ENCODE measurements at regions not wholly inside any gene's neighbourhood (a gene's known extent, or its start where the extent isn't known, plus 50 kb on each side); places are given as distances from the start of the nearest gene placed in this dataset.

GRCh38 chr17:77315010-77315409, 174.2 kb downstream of the SEC14L1 start:
- Histone ChIP-seq H4K8ac (ENCODE audit: extremely low read depth, insufficient read depth, low read length) (no peak overlapping the region), H2BK120ac (replicated peaks; ENCODE audit: low read depth, low read length) (no peak overlapping the region), H3K79me1 (ENCODE audit: low read depth, low read length) (peaks cover 5% of the 10 kb centered on the region), H3K9me3 (ENCODE audit: insufficient read depth in 2 of 2, low read depth in 1 of 2, low read length in 1 of 2) (no peaks in the 10 kb centered on the region), H3K36me3 (ENCODE audit: control insufficient read depth in 2 of 4, insufficient read depth in 4 of 4, low read length in 3 of 4) (no peaks in the 10 kb centered on the region), H2BK12ac (ENCODE audit: low read depth, low read length) (no peak overlapping the region), H3K9ac (replicated peaks in 1 of 4; ENCODE audit: extremely low read depth in 1 of 4, low read depth in 3 of 4, low read length in 3 of 4) (no peak overlapping the region), H3K23me2 (ENCODE audit: low read depth, low read length) (no peaks in the 10 kb centered on the region), H2BK15ac (ENCODE audit: low read length) (no peak overlapping the region), H3K4me3 (ENCODE audit: extremely low read depth in 1 of 4, insufficient read depth in 2 of 4, low read depth in 3 of 4, low read length in 4 of 4) (no peak overlapping the region), H3K4me2 (ENCODE audit: insufficient read depth in 1 of 2, low read depth in 2 of 2, low read length in 2 of 2) (no peak overlapping the region), H2BK20ac (ENCODE audit: low read length) (no peak overlapping the region), H2AK5ac (ENCODE audit: low read depth, low read length) (no peak overlapping the region), H3K27me3 (replicated peaks in 1 of 4; ENCODE audit: control insufficient read depth in 3 of 4, extremely low read depth in 1 of 4, insufficient read depth in 3 of 4, low read length in 3 of 4) (no peaks in the 10 kb centered on the region), H4K20me1 (replicated peaks in 1 of 2; ENCODE audit: control insufficient read depth in 1 of 2, insufficient read depth in 2 of 2, low read length in 2 of 2) (peaks cover 0 to 3% of the 10 kb centered on the region in 2 experiments), H4K5ac (ENCODE audit: insufficient read length, low read depth, low read length) (no peak overlapping the region), H3K23ac (ENCODE audit: insufficient read length) (no peak overlapping the region), H3K18ac (ENCODE audit: extremely low read depth, low read length) (no peak overlapping the region), H2BK5ac (ENCODE audit: low read depth, low read length) (no peak overlapping the region), H3K14ac (ENCODE audit: insufficient read length) (no peak overlapping the region), H3K27ac (ENCODE audit: low read depth, low read length) (no peak overlapping the region), H3K4ac (replicated peaks; ENCODE audit: insufficient read length, low read depth, low read length) (no peak overlapping the region), H3K79me2 (ENCODE audit: control insufficient read depth in 1 of 2, insufficient read depth in 2 of 2, low read length in 2 of 2) (no peaks in the 10 kb centered on the region), H2AFZ (ENCODE audit: low read length) (no peak overlapping the region), H4K91ac (replicated peaks; ENCODE audit: insufficient read length, low read length) (no peak overlapping the region), H3K4me1 (replicated peaks in 1 of 4; ENCODE audit: control insufficient read depth in 3 of 4, insufficient read depth in 4 of 4, low read length in 3 of 4) (peaks cover 0 to 27% (median 15%) of the 10 kb centered on the region in 4 experiments; a peak in 6 of 7 replicates), H3K56ac (replicated peaks; ENCODE audit: insufficient read length, low read depth, low read length) (no peak overlapping the region)
- POLR2A ChIA-PET (ENCODE audit: partially characterized antibody): no interaction called here
- FAIRE-seq: no peak
- TF ChIP-seq POLR2AphosphoS5 (IDR thresholded peaks at IDR 0.05; ENCODE audit: low read depth, low read length) (no peak), ZNF274 (IDR thresholded peaks at IDR 0.05; ENCODE audit: borderline replicate concordance, extremely low read depth, low read length) (no peak), TEAD4 (IDR thresholded peaks at IDR 0.05; ENCODE audit: low read depth, low read length) (no peak), TAF7 (optimal IDR thresholded peaks at IDR 0.05; ENCODE audit: borderline replicate concordance, low read depth, low read length) (no peak), PHF8 (conservative IDR thresholded peaks at IDR 0.05; ENCODE audit: low read depth, low read length) (no peak), CHD1 (IDR thresholded peaks at IDR 0.05; ENCODE audit: low read depth, low read length) (no peak), SIX5 (IDR thresholded peaks at IDR 0.05; ENCODE audit: low read depth, low read length) (no peak), SRF (IDR thresholded peaks at IDR 0.05; ENCODE audit: low read depth, low read length) (no peak), ATF3 (IDR thresholded peaks at IDR 0.05; ENCODE audit: insufficient read depth, low read depth, low read length) (no peak), SP1 (IDR thresholded peaks at IDR 0.05; ENCODE audit: low read depth, low read length) (no peak)
- DNase-seq (ENCODE audit: low read depth in 1 of 2, low spot score in 2 of 2): no peak
- CTCF ChIA-PET (ENCODE audit: partially characterized antibody): interaction anchor here (1.4 to 1.9 kb wide), 2 partner anchors 16 to 115 kb away, joined by 3 to 5 read pairs; no protein-coding TSS in a partner anchor
- WGBS, 2 experiments (ENCODE audit: extremely low coverage in 1 of 2, insufficient coverage in 1 of 2, insufficient read length in 1 of 2, insufficient replicate concordance in 2 of 2, low coverage in 1 of 2, low lambda C conversion rate in 2 of 2, missing lambda C conversion rate in 1 of 2): 86% methylated on average over 8 of the region's 8 CpGs; no CpG with 5 or more reads in 1 of the 2 experiments
